ENCODE measurements at regions not wholly inside any gene's neighbourhood (a gene's known extent, or its start where the extent isn't known, plus 50 kb on each side); places are given as distances from the start of the nearest gene placed in this dataset.

DNA sequence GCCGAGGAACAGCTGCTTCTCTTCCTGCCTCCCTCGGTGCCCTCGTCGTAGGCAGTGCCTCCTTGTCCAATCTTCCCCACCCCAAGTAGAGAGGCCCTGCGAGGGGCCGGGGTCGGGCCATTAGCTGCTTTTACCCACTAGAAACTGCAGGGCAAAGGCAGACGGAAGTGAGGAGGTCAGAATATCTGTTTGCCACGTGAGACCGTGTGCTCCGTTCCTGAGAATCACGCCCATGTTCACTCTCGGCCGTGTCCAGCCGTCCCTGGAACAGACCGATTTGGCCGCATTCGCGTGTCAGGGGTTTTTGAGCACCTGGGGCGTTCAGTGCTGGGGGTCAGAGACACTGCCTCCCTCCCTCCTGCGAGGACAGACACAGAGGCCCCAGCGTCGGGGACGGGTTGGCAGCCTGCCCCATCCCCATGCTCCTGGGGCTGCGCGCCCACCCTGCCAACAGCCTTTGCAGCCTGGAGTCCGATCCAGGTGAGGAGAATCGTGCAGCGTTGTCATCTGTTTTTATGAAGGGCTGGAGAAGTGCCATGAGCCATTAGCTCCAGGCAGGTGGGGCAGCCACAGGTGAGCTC lies 982.2 kb downstream of the BRD1 start:
- no peak overlapping the region for H3K4me3 ChIP-seq (replicated peaks; ENCODE audit: low read depth, low read length)
- DNase-seq (ENCODE audit: extremely low read depth, low read depth) = no peak
- TF ChIP-seq, protein P1, sequence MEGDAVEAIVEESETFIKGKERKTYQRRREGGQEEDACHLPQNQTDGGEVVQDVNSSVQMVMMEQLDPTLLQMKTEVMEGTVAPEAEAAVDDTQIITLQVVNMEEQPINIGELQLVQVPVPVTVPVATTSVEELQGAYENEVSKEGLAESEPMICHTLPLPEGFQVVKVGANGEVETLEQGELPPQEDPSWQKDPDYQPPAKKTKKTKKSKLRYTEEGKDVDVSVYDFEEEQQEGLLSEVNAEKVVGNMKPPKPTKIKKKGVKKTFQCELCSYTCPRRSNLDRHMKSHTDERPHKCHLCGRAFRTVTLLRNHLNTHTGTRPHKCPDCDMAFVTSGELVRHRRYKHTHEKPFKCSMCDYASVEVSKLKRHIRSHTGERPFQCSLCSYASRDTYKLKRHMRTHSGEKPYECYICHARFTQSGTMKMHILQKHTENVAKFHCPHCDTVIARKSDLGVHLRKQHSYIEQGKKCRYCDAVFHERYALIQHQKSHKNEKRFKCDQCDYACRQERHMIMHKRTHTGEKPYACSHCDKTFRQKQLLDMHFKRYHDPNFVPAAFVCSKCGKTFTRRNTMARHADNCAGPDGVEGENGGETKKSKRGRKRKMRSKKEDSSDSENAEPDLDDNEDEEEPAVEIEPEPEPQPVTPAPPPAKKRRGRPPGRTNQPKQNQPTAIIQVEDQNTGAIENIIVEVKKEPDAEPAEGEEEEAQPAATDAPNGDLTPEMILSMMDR (IDR thresholded peaks at IDR 0.05; ENCODE audit: low read depth, low read length, missing control alignments) = no peak

DNA sequence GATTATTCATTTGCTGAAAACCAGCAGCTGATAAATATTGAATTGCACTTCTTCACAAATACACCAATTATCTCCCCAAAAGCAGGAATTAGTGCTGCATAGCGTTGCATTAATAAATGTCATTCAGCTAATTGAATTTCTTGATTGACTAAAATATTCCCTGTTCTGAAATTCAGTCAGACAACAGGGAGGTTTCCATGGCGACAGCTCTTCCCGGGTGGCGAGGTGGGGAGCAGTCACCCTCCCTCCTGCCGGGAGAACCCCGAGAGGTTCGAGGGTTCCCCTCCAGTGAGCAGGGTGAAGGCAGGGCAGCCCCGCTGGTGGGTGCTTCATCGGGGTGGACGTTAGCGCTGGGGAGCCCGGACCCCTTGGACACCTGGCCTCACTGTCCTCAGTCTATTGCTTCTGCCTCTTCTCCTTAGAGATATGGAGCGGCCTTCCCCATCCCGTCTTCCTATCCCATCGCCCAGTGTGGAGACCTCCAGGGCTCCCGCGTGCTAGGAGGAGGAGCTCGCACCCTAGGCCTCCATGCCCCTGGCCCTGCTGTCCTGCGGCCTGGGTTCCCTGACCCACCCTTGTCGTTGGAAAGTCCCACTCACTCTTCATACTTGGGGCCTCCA lies 983.5 kb downstream of the BRD1 start:
- TF ChIP-seq, protein P1 (IDR thresholded peaks at IDR 0.05; ENCODE audit: low read depth, low read length, missing control alignments) = no peak
- no peak overlapping the region for H3K4me3 ChIP-seq (replicated peaks; ENCODE audit: low read depth, low read length)
- no peak for DNase-seq (ENCODE audit: extremely low read depth, low read depth)

DNA sequence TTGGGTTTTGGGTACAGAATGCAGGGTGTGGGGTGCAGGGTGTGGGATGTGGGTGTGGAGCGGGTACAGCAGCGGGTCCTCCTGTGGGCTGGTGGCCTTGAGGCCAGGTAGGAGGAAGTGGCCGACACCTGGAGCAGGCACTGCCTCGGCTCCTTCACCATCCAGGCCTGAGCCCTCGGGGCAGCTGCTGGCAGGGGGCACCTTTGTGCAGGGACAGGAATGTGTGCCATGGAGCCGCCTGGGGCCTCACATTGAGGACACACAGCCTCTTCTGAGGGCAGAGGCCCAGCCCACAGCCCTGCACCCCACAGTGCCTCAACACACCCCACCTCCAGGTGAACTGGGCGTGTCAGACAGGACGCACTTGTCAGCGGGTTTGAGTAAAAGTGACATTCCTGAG lies 984.0 kb downstream of the BRD1 start:
- DNase-seq (ENCODE audit: extremely low read depth, low read depth) = no peak
- TF ChIP-seq, protein P1 (IDR thresholded peaks at IDR 0.05; ENCODE audit: low read depth, low read length, missing control alignments) = no peak
- H3K4me3 ChIP-seq (replicated peaks; ENCODE audit: low read depth, low read length) = no peak overlapping the region

DNA sequence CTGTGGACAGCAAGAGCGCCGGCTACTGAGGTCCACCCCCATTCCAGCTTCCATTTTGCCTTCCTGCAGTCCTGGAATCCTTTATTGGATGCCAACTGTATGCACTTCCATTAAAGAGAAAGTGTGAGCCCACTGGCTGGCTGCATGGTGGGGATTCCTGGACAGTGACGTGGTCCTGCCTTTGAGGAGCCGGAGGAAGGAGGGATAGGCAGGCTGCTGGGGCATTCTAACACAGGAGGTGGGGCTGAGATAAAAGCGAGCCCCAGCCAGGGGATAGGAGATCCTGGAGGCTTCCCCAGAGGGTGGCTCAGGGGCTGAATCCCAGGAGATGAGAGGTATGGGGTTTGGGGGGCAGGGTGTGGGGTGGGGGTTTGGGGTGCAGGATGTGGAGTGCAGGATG lies 984.7 kb downstream of the BRD1 start:
- DNase-seq (ENCODE audit: extremely low read depth, low read depth) = no peak
- no peak overlapping the region for H3K4me3 ChIP-seq (replicated peaks; ENCODE audit: low read depth, low read length)
- TF ChIP-seq, protein P1 (IDR thresholded peaks at IDR 0.05; ENCODE audit: low read depth, low read length, missing control alignments) = no peak

DNA sequence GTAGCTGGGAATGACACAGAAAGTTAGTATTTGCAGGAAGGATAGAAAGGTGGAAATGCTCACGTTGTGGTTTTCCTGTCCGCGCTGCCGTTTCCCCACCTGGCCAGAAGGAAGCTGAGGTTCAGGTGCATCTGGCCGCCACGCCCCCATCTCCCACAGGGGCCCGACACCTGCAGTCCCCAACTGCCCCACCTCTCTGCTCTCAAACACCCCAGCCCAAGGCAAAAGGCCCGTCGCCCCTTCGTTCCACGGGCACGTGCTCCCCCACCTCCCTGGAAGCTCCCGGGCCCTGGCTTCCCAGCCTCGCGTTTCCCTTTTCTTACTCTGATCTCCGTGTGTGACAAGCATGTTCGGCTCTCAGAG lies 985.1 kb downstream of the BRD1 start:
- no peak for DNase-seq (ENCODE audit: extremely low read depth, low read depth)
- no peak overlapping the region for H3K4me3 ChIP-seq (replicated peaks; ENCODE audit: low read depth, low read length)
- TF ChIP-seq, protein P1 (IDR thresholded peaks at IDR 0.05; ENCODE audit: low read depth, low read length, missing control alignments) = no peak

DNA sequence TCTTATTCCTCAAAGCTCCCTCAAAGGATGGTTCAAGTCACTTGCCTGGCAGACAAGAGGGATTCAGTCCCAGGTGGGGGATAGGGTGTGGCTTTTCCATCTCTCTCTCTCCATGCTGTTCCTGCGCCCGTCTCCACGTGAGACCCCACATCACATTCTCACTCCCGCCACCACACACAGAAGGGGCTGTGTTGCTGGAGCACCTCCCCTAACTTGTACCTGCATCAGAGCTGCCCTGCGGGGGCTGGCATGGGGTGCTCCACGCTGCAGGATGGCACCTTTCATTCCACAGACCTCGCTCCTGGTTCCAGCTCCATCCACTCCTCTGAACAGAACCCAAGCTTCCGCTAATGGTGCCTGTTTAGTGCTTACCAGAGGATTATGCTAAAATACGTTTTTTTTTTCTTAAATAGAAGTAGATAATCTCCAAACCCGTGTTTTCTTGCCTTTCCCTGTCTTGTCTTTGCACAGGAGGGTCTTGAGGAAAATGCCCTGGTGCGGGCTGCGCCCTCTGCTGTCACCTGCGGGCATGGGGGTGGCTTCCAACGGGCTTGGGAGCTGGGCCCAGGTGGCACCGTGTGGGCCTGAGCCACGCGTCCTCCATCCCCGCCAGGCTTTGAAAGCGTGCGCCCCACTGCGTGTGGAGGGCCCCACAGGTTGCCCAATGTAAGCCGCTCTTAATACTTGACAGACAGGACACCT lies 985.6 kb downstream of the BRD1 start:
- no peak overlapping the region for H3K4me3 ChIP-seq (replicated peaks; ENCODE audit: low read depth, low read length)
- DNase-seq (ENCODE audit: extremely low read depth, low read depth) = no peak
- TF ChIP-seq, protein P1 (IDR thresholded peaks at IDR 0.05; ENCODE audit: low read depth, low read length, missing control alignments) = no peak
